ENCODE measurements at regions not wholly inside any gene's neighbourhood (a gene's known extent, or its start where the extent isn't known, plus 50 kb on each side); places are given as distances from the start of the nearest gene placed in this dataset.

DNA sequence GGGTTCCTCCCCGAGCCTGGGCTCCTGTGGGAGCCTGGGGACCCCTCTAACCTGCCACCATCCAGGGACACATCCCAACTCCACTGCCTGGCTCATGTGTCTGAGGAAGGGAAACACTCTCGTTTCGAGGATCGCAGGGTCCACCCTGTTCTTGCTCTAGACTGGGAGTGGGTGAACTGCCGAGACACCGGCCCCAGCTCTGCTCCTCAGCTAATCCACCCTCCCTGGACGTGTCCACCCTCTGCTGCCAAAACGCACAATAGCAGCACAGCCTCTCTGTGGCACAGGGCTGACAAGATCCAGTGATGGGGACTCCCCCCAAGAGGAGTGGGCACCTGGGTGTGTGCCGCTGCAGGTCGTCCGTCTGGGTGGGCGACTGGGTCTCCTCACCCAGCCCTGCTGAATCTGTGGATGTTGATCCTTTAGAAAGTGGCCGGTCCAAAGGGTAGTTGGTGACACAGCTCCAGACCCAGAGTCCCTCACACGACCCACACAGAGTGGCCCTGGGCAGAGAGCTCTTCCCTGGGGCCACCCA, 65.2 kb upstream of the FAM20C start:
- no peaks in the 10 kb centered on the region for H3K9me3 Mint-ChIP-seq
- H3K36me3 Mint-ChIP-seq = no peaks in the 10 kb centered on the region
- peaks cover 25% of the 10 kb centered on the region for H3K4me1 Mint-ChIP-seq
- TF ChIP-seq, protein P1, sequence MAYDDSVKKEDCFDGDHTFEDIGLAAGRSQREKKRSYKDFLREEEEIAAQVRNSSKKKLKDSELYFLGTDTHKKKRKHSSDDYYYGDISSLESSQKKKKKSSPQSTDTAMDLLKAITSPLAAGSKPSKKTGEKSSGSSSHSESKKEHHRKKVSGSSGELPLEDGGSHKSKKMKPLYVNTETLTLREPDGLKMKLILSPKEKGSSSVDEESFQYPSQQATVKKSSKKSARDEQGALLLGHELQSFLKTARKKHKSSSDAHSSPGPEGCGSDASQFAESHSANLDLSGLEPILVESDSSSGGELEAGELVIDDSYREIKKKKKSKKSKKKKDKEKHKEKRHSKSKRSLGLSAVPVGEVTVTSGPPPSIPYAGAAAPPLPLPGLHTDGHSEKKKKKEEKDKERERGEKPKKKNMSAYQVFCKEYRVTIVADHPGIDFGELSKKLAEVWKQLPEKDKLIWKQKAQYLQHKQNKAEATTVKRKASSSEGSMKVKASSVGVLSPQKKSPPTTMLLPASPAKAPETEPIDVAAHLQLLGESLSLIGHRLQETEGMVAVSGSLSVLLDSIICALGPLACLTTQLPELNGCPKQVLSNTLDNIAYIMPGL (CRISPR knock-in tag; IDR thresholded peaks at IDR 0.05) = no peak
- TF ChIP-seq ZNF263 (CRISPR knock-in tag; IDR thresholded peaks at IDR 0.05; ENCODE audit: low read depth) (no peak), IRF2 (CRISPR knock-in tag; IDR thresholded peaks at IDR 0.05; ENCODE audit: borderline replicate concordance, low read depth) (no peak), ZNF512 (CRISPR knock-in tag; IDR thresholded peaks at IDR 0.05; ENCODE audit: borderline replicate concordance) (no peak), JAZF1 (CRISPR knock-in tag; IDR thresholded peaks at IDR 0.05) (no peak), JUN (CRISPR knock-in tag; IDR thresholded peaks at IDR 0.05) (no peak), PRRX2 (CRISPR knock-in tag; IDR thresholded peaks at IDR 0.05) (no peak), ZNF219 (CRISPR knock-in tag; IDR thresholded peaks at IDR 0.05; ENCODE audit: borderline replicate concordance) (no peak), FOXJ3 (CRISPR knock-in tag; IDR thresholded peaks at IDR 0.05; ENCODE audit: borderline replicate concordance) (no peak)
- TF ChIP-seq, protein P2, sequence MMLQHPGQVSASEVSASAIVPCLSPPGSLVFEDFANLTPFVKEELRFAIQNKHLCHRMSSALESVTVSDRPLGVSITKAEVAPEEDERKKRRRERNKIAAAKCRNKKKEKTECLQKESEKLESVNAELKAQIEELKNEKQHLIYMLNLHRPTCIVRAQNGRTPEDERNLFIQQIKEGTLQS (CRISPR knock-in tag; conservative IDR thresholded peaks at IDR 0.05) = no peak
- no peaks in the 10 kb centered on the region; the same call in 1 of the 2 replicates for H3K27me3 Mint-ChIP-seq (ENCODE audit: low read depth)
- H3K4me3 Mint-ChIP-seq = no peak overlapping the region
- ChIA-PET CTCF (no interaction called here), POLR2A (no interaction called here)
- no peak for ATAC-seq
- DNase-seq (ENCODE audit: low spot score) = no peak
- no peak overlapping the region for H3K27ac Mint-ChIP-seq

GRCh38 chr7:128171-129080, 63.9 kb upstream of the FAM20C start:
- CTCF ChIA-PET = no interaction called here
- H3K36me3 Mint-ChIP-seq = no peaks in the 10 kb centered on the region
- no peaks in the 10 kb centered on the region; the same call in 1 of the 2 replicates for H3K27me3 Mint-ChIP-seq (ENCODE audit: low read depth)
- DNase-seq (ENCODE audit: low spot score) (no peak), ATAC-seq (no peak)
- no peak overlapping the region for H3K4me3 Mint-ChIP-seq
- POLR2A ChIA-PET = no interaction called here
- no peak overlapping the region for H3K27ac Mint-ChIP-seq
- peaks cover 12% of the 10 kb centered on the region for H3K4me1 Mint-ChIP-seq
- no peaks in the 10 kb centered on the region for H3K9me3 Mint-ChIP-seq
- TF ChIP-seq, protein P2 (CRISPR knock-in tag; conservative IDR thresholded peaks at IDR 0.05) = no peak
- no peak for TF ChIP-seq ZSCAN18 (CRISPR knock-in tag; IDR thresholded peaks at IDR 0.05)
- no peak for TF ChIP-seq ETV6 (CRISPR knock-in tag; IDR thresholded peaks at IDR 0.05)
- TF ChIP-seq, protein P3, sequence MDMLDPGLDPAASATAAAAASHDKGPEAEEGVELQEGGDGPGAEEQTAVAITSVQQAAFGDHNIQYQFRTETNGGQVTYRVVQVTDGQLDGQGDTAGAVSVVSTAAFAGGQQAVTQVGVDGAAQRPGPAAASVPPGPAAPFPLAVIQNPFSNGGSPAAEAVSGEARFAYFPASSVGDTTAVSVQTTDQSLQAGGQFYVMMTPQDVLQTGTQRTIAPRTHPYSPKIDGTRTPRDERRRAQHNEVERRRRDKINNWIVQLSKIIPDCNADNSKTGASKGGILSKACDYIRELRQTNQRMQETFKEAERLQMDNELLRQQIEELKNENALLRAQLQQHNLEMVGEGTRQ (CRISPR knock-in tag; IDR thresholded peaks at IDR 0.05) = no peak
- no peak for TF ChIP-seq MXD4 (CRISPR knock-in tag; IDR thresholded peaks at IDR 0.05; ENCODE audit: borderline replicate concordance)
- TF ChIP-seq EMX1 (CRISPR knock-in tag; IDR thresholded peaks at IDR 0.05) = no peak
- no peak for TF ChIP-seq NR3C1 (CRISPR knock-in tag; conservative IDR thresholded peaks at IDR 0.05; ENCODE audit: low read depth)
- no peak for TF ChIP-seq NR2C2 (CRISPR knock-in tag; IDR thresholded peaks at IDR 0.05)
- TF ChIP-seq, protein P4, sequence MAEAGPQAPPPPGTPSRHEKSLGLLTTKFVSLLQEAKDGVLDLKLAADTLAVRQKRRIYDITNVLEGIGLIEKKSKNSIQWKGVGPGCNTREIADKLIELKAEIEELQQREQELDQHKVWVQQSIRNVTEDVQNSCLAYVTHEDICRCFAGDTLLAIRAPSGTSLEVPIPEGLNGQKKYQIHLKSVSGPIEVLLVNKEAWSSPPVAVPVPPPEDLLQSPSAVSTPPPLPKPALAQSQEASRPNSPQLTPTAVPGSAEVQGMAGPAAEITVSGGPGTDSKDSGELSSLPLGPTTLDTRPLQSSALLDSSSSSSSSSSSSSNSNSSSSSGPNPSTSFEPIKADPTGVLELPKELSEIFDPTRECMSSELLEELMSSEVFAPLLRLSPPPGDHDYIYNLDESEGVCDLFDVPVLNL (CRISPR knock-in tag; IDR thresholded peaks at IDR 0.05; ENCODE audit: borderline replicate concordance, low read depth) = no peak
- TF ChIP-seq SP1 (CRISPR knock-in tag; conservative IDR thresholded peaks at IDR 0.05) = no peak
- no peak for TF ChIP-seq AFF4 (CRISPR knock-in tag; IDR thresholded peaks at IDR 0.05; ENCODE audit: borderline replicate concordance)
- TF ChIP-seq, protein P5, sequence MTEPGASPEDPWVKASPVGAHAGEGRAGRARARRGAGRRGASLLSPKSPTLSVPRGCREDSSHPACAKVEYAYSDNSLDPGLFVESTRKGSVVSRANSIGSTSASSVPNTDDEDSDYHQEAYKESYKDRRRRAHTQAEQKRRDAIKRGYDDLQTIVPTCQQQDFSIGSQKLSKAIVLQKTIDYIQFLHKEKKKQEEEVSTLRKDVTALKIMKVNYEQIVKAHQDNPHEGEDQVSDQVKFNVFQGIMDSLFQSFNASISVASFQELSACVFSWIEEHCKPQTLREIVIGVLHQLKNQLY (CRISPR knock-in tag; IDR thresholded peaks at IDR 0.05) = no peak
